Adrenal gland (tissue), 5 donors: ENCODE measurements at regions not wholly inside any gene's neighbourhood (a gene's known extent, or its start where the extent isn't known, plus 50 kb on each side); places are given as distances from the start of the nearest gene placed in this dataset.
"Not testable (repeated sequence)": the region's sequence is repeated elsewhere in the genome, so short reads cannot be mapped to it uniquely, and the experiment has no call there.

Experiments
- POLR2A ChIP-seq, 2 donors: fragments of 450-650 bp; IDR thresholded peaks; one replicate each; pipeline ENCODE4 v1.6.1; 2017; ENCODE audit warnings: antibody characterized with exemption in 2 of 2, mild to moderate bottlenecking in 2 of 2, moderate library complexity in 1 of 2
- TF ChIP-seq, protein P1 (sequence below), 6 experiments: fragments of 450-650 bp in 4 of 6; fragments of 200-600 bp in 2 of 6; sonication (generic) in 1 of 6; IDR thresholded peaks; 1 replicate in 5 of 6; 2 replicates in 1 of 6; pipeline versions ENCODE4 v1.5.1 to v1.8.0; 2016 to 2021; ENCODE audit warnings: antibody characterized with exemption in 6 of 6, mild to moderate bottlenecking in 2 of 6, moderate library complexity in 1 of 6
- donor health status: DM: no; HTN: no; CAD: no.

DNA sequence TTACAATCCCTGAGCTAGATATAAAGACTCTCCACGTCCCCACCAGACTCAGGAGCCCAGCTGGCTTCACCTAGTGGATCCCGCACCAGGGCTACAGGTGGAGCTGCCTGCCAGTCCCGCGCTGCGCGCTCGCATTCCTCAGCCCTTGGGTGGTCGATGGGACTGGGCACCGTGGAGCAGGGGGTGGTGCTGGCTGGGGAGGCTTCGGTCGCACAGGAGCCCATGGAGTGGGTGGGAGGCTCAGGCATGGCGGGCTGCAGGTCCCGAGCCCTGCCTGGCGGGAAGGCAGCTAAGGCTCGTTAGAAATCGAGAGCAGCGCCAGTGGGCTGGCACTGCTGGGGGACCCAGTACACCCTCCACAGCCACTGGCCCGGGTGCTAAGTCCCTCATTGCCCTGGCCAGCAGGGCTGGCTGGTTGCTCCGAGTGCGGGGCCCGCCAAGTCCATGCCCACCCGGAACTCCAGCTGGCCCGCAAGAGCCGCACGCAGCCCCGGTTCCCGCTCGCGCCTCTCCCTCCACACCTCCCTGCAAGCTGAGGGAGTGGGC, 423.7 kb downstream of the OLFM4 start:
- TF ChIP-seq, protein P1, sequence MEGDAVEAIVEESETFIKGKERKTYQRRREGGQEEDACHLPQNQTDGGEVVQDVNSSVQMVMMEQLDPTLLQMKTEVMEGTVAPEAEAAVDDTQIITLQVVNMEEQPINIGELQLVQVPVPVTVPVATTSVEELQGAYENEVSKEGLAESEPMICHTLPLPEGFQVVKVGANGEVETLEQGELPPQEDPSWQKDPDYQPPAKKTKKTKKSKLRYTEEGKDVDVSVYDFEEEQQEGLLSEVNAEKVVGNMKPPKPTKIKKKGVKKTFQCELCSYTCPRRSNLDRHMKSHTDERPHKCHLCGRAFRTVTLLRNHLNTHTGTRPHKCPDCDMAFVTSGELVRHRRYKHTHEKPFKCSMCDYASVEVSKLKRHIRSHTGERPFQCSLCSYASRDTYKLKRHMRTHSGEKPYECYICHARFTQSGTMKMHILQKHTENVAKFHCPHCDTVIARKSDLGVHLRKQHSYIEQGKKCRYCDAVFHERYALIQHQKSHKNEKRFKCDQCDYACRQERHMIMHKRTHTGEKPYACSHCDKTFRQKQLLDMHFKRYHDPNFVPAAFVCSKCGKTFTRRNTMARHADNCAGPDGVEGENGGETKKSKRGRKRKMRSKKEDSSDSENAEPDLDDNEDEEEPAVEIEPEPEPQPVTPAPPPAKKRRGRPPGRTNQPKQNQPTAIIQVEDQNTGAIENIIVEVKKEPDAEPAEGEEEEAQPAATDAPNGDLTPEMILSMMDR (IDR thresholded peaks at IDR 0.05) = not testable (repeated sequence)
- TF ChIP-seq POLR2A (IDR thresholded peaks at IDR 0.05) = not testable (repeated sequence)
